OCI-LY7 (cell line): ENCODE measurements at regions not wholly inside any gene's neighbourhood (a gene's known extent, or its start where the extent isn't known, plus 50 kb on each side); places are given as distances from the start of the nearest gene placed in this dataset.

Experiments used
- BruUV-seq: library from RNA; stranded (reverse); fragments of 400-500 nt; replicated peaks from 2 replicates; lab custom pipeline; 2021; lab: Mats Ljungman, UMichigan
- CTCF ChIA-PET: fragments of 300-600 bp; sonication (Branson Sonifier 250); formaldehyde crosslinking; loops from one replicate; lab custom pipeline; 2022; ENCODE audit warnings: antibody characterized with exemption; ENCODE audit not compliant: unreplicated experiment; lab: Charles Lee
- POLR2A ChIA-PET: fragments of 300-600 bp; sonication (Branson Sonifier 250); formaldehyde crosslinking; loops from one replicate; lab custom pipeline; 2022; ENCODE audit warnings: antibody characterized with exemption; lab: Charles Lee
- DNase-seq: peaks from one replicate; pipeline ENCODE4 v3.0.0-alpha.2; 2015; ENCODE audit warnings: low spot score
- H2AFZ ChIP-seq: fragments of 200-600 bp; sonication (generic), shearing (Covaris generic); 2 replicates; pipeline ENCODE4 v1.6.1; 2014; ENCODE audit warnings: mild to moderate bottlenecking, antibody characterized with exemption, low read length, moderate library complexity
- H3K27ac ChIP-seq: fragments of 200-600 bp; sonication (generic); 2 replicates; pipeline ENCODE4 v1.5.1; 2014; ENCODE audit warnings: mixed run types, low read depth, mild to moderate bottlenecking, moderate library complexity, low read length, inconsistent platforms; ENCODE audit not compliant: poor library complexity, severe bottlenecking
- H3K36me3 ChIP-seq: fragments of 200-600 bp; sonication (generic); 2 replicates; pipeline ENCODE4 v1.6.1; 2014; ENCODE audit warnings: mild to moderate bottlenecking, antibody characterized with exemption, low read length, moderate library complexity, mixed read lengths; ENCODE audit not compliant: insufficient read depth
- H3K4me1 ChIP-seq: fragments of 200-600 bp; sonication (generic); 2 replicates; pipeline ENCODE4 v1.5.1; 2014; ENCODE audit warnings: mild to moderate bottlenecking, low read length; ENCODE audit not compliant: insufficient read depth, poor library complexity, severe bottlenecking
- H3K4me2 ChIP-seq: fragments of 200-600 bp; sonication (generic); 2 replicates; pipeline ENCODE4 v1.6.1; 2014; ENCODE audit warnings: mild to moderate bottlenecking, low read length
- H3K4me3 ChIP-seq: fragments of 200-600 bp; sonication (generic); 2 replicates; pipeline ENCODE4 v1.5.1; 2014; ENCODE audit warnings: mild to moderate bottlenecking, low read depth, low read length; ENCODE audit not compliant: poor library complexity, severe bottlenecking
- H3K79me2 ChIP-seq: fragments of 200-600 bp; sonication (generic); 2 replicates; pipeline ENCODE4 v1.6.1; 2016; ENCODE audit warnings: low read depth, mild to moderate bottlenecking, low read length, moderate library complexity, mixed read lengths; ENCODE audit not compliant: insufficient read depth
- H3K9me2 ChIP-seq: fragments of 200-600 bp; sonication (generic); 2 replicates; pipeline ENCODE4 v1.6.1; 2016; ENCODE audit warnings: mild to moderate bottlenecking, low read length, mixed read lengths; ENCODE audit not compliant: insufficient read depth
- H3K9me3 ChIP-seq: fragments of 200-600 bp; sonication (generic); 2 replicates; pipeline ENCODE4 v1.6.1; 2014; ENCODE audit warnings: mild to moderate bottlenecking, mixed run types, low read length, mixed read lengths
- H4K20me1 ChIP-seq: fragments of 200-600 bp; sonication (generic); 2 replicates; pipeline ENCODE4 v1.6.1; 2014; ENCODE audit warnings: mild to moderate bottlenecking, antibody characterized with exemption, low read length, moderate library complexity, mixed read lengths; ENCODE audit not compliant: insufficient read depth
- EZH2phosphoT487 ChIP-seq: fragments of 200-600 bp; sonication (generic); IDR thresholded peaks from 2 replicates; pipeline ENCODE4 v1.6.1; 2018; ENCODE audit warnings: low read depth, borderline replicate concordance, mild to moderate bottlenecking, mixed run types, antibody characterized with exemption, low read length, moderate library complexity, mixed read lengths
- intact Hi-C: fragments of 100-400 bp; cut with micrococcal nuclease; formaldehyde crosslinking; loops from one replicate; pipeline ENCODE4 v1.10.0; 2022; ENCODE audit not compliant: unreplicated experiment
- TF ChIP-seq, protein P1 (sequence below): fragments of 200-600 bp; sonication (generic); conservative IDR thresholded peaks from 2 replicates; pipeline ENCODE4 v1.5.1; 2014; ENCODE audit warnings: mild to moderate bottlenecking, antibody characterized with exemption, low read length, moderate library complexity, mixed read lengths

DNA sequence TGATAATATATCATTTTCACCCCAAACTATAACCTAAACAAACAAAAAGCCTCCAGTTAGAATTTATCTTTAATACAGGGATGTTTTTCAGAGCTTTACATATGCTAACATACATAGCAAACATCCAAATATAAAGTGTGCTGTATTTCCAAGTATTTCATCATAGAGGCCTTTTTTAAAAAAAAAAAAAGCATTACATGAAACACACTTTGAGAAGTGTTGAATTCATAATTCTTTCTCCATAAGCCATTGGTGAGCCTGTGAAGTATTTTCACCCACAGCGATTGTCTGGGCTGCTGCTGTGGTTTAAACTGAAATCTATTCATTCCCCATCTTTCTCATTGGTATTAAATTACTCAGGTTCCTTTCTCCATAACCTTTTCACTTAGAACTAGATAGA is 503.4 kb upstream of the CDH8 start:
- Histone ChIP-seq H3K4me2 (no peak overlapping the region), H3K9me3 (no peaks in the 10 kb centered on the region), H4K20me1 (no peaks in the 10 kb centered on the region), H3K79me2 (no peaks in the 10 kb centered on the region), H3K4me3 (no peak overlapping the region), H3K27ac (no peak overlapping the region), H3K9me2 (no peaks in the 10 kb centered on the region), H2AFZ (no peak overlapping the region), H3K4me1 (no peaks in the 10 kb centered on the region), H3K36me3 (no peaks in the 10 kb centered on the region)
- DNase-seq, result no peak
- intact Hi-C loops, result no loop called here
- ChIA-PET CTCF (no interaction called here), POLR2A (no interaction called here)
- no TSS peak for BruUV-seq
- TF ChIP-seq, protein P1, sequence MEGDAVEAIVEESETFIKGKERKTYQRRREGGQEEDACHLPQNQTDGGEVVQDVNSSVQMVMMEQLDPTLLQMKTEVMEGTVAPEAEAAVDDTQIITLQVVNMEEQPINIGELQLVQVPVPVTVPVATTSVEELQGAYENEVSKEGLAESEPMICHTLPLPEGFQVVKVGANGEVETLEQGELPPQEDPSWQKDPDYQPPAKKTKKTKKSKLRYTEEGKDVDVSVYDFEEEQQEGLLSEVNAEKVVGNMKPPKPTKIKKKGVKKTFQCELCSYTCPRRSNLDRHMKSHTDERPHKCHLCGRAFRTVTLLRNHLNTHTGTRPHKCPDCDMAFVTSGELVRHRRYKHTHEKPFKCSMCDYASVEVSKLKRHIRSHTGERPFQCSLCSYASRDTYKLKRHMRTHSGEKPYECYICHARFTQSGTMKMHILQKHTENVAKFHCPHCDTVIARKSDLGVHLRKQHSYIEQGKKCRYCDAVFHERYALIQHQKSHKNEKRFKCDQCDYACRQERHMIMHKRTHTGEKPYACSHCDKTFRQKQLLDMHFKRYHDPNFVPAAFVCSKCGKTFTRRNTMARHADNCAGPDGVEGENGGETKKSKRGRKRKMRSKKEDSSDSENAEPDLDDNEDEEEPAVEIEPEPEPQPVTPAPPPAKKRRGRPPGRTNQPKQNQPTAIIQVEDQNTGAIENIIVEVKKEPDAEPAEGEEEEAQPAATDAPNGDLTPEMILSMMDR, result no peak
- no peak for TF ChIP-seq EZH2phosphoT487

DNA sequence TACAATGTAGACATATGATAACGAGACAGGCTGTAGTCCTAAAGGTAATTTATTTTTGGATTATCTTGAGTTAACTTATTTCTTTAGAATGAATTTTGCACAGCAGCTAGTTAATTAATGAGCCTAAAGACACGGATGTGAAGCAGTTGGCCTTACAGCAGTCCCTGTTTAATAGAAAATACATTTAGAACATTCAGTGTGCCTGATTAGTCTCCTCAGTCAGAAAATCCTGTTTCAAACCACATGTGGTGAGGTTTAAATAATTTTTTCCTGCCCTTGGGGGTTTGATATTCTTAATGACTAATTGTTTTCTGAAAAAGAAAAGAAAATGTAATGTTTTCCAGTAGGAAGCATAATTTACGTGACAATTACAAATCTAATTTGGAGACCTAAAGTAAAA is 494.2 kb upstream of the CDH8 start:
- intact Hi-C loops, result no loop called here
- ChIA-PET POLR2A (no interaction called here), CTCF (no interaction called here)
- DNase-seq, result no peak
- no peak overlapping the region for H3K4me2 ChIP-seq
- H3K4me3 ChIP-seq, result no peak overlapping the region
- no peak overlapping the region for H2AFZ ChIP-seq
- no peak overlapping the region for H3K27ac ChIP-seq
- no peaks in the 10 kb centered on the region for H3K36me3 ChIP-seq
- TF ChIP-seq, protein P1, result no peak
- TF ChIP-seq EZH2phosphoT487, result no peak
- H3K4me1 ChIP-seq, result no peaks in the 10 kb centered on the region
- H3K9me2 ChIP-seq, result no peaks in the 10 kb centered on the region
- H3K9me3 ChIP-seq, result no peaks in the 10 kb centered on the region
- BruUV-seq, result no TSS peak
- H4K20me1 ChIP-seq, result no peaks in the 10 kb centered on the region
- no peaks in the 10 kb centered on the region for H3K79me2 ChIP-seq

DNA sequence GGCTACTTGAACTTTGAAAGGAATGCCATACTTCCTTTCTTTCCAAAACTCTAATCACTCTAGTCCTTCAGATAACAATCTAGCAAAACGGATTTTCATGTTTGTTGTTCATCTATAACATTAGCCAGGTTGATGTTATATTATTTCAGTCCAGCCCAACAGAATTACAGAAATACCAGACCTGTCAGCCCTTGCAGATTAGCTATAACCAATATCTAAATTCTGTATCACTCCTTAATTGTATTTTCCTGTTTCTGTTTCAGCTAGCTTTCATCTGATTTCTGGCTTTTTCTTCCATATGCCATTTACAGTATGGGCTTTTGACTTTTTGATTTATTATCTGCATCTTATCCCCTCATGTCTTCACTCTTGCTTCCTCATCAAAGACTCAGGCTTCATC is 479.8 kb upstream of the CDH8 start:
- Histone ChIP-seq H3K36me3 (no peaks in the 10 kb centered on the region), H3K79me2 (no peaks in the 10 kb centered on the region), H3K4me1 (no peaks in the 10 kb centered on the region), H3K9me3 (no peaks in the 10 kb centered on the region), H2AFZ (no peak overlapping the region), H3K4me2 (no peak overlapping the region), H3K9me2 (no peaks in the 10 kb centered on the region), H3K4me3 (no peak overlapping the region), H3K27ac (no peak overlapping the region), H4K20me1 (no peaks in the 10 kb centered on the region)
- POLR2A ChIA-PET, result no interaction called here
- intact Hi-C loops, result no loop called here
- TF ChIP-seq EZH2phosphoT487, result no peak
- TF ChIP-seq, protein P1, result no peak
- DNase-seq, result no peak
- BruUV-seq, result no TSS peak
- CTCF ChIA-PET, result no interaction called here
